ENCODE measurements at regions not wholly inside any gene's neighbourhood (a gene's known extent, or its start where the extent isn't known, plus 50 kb on each side); places are given as distances from the start of the nearest gene placed in this dataset.

DNA sequence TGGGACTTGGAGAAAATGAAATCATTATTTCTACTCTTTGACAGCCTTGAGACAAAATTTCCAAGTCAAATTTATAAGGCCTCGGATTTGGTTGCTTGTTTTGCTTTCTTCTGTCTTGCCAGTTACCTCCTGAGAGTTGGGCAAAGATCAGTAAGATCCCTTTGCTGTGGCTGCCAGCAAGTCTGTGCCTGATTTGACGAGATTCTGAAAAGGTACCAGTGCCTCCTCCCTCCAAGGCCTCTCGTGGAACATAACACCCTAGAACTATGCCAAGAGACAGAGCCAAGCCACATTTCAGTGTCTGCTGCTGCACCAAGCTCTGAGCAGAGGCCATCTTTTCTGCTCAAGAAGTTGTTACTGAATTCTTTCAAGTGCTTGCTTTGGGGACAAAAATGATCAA, 61.0 kb downstream of the GTPBP8 start:
- no peak for DNase-seq

DNA sequence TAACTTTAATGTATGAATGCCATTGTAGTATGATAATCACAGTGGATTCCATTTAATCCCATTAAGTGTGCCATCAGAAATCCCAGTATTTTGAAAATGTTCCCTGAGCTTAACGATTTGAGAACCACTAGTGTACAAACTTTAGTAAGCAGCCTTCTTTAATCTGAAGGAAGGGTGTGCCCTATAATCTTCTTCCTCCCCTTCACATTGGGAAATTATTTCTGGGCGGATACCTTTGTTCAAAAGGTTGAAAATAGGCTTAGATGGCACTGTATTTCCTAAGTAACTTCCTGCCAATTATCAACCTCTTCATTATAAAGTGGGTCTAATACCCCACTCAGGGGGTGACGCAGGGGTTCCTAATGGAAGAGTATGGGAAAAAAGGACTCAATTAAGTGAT, 62.4 kb downstream of the GTPBP8 start:
- DNase-seq: no peak

GRCh38 chr3:113054552-113054951, 63.8 kb downstream of the GTPBP8 start:
- no peak for DNase-seq

DNA sequence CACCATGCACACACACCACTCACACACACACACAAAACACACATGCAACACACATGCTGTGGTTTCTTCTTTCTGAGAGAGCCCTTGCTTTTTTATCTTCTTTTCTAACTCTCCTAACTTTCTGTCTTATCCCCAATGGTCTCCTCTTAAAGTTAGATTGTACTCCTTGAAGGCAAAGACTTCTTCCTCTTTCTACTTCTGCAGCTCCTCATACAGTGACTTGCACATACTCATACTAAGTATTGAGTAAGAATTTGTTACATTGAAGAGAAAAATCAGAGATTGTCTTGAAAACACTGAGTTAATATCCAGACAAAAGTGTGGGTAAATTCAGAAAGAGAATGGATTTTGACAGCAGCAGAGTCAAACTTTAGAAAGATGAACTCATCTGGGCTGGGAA, 64.4 kb downstream of the GTPBP8 start:
- DNase-seq: no peak

GRCh38 chr3:113055961-113056360, 65.2 kb downstream of the GTPBP8 start:
- no peak for DNase-seq

DNA sequence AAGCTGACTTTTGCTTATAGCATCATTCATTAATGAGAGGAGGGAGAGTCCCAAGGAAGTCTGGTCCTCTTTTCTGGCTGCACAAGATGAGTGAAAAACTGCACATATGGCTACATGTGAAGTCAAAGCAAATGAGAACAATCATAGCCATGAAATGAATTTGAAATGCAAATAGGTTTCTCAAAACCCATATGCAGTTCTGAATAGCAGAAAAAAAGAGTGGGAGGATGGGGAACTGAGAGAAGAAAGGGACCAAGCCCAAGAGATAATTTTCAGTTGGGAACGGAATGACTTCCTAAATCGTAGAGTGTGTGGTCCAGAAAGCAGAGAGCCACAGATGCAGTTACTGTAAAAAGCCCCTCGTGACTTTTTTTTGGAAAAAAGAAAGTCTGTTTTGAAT, 66.3 kb downstream of the GTPBP8 start:
- DNase-seq: no peak

DNA sequence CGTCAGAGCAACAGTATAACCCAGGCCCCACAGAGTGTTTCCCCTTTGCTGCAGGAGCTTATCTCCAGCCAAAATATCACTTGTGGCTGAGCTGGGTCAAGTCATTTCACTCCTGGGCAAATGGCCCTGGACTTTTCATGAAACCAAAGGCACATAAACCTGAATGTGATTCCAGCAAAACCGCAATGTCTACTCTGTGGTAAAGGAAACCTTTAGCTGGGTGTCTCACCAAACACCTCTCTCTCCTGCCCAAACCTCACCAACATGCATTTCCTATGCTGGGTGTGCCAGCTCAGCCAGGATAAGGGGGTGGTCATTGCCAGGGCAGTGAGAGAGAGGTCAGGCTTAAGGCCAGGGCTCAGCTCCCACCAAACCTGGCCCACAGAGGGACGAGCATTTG, 67.4 kb downstream of the GTPBP8 start:
- DNase-seq: no peak

GRCh38 chr3:113062705-113063104, 71.9 kb downstream of the GTPBP8 start:
- no peak for DNase-seq

DNA sequence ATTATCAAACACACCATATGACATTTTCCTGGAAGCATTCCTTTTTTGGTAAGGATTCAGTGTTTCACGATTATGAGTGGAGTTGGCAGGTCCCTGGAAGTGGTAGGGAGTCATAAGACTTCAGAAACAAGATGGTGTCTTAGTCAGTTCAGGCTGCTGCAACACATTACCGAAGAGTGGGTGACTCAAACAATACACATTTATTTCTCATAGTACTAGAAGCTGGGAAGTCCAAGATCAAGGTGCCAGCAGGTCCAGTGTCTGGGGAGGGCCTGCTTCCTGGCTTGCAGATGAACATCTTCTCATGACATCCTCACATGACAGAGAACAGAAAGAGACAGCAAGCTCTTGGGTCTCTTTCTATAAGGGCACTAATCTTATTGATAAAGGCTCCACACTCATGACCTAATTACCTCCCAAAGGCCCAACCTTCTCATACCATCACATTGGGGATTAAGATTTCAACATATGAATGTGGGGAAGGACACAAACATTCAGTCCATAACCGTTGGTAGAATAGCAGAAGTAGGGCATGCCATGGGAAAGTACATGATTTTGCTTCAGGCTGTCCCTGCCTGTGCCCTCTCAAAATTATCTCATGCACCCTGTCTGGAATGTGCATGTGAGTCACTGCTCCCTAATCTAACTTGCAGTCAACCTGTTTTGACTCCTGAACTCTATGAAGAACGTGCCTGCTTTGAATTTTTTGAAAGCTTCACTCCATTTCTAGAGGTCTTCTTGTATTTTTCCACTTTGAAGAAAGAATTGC, 72.5 kb downstream of the GTPBP8 start:
- DNase-seq: no peak

GRCh38 chr3:113064183-113064582, 73.4 kb downstream of the GTPBP8 start:
- DNase-seq: no peak

DNA sequence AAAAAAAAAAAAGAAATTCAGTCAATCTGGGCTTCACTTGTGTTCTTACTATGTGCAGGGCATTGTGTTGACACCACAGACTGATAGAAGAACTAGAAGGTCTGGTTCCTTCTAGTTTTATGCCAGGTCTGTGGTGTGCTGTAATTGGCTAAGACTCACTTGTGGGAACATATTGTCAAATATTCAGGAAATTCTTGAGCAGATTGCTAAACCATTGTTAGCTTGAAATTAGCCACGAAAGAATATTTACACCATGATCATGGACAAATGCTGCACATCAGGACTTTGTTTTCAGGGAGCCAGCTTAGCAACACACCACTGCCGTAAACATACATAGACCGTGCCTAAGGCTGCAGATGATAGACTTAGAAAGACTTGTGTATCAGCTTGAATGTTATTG, 74.6 kb downstream of the GTPBP8 start:
- no peak for DNase-seq

- DNase-seq: no peak
Measured at GRCh38 chr3:113070072-113070640, 79.4 kb downstream of the GTPBP8 start.

- DNase-seq: no peak
Measured at GRCh38 chr3:113070681-113071113, 79.9 kb downstream of the GTPBP8 start.

DNA sequence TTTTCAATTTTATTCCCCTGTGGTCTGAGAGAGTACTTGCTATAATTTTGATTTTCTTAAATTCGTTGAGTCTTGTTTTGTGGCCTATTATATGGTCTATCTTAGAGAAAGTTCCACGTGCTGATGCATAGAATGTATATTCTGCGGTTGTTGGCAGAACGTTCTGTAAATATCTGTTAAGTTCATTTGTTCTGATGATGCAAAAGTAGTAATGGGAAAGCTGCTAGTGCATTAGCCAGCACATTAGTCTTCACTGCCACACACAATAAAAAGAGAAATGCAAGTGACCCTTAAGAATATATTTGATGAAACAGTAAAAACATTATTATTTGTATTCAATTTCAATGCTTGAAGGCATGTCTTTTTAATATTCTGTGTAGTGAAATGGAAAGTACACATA, 84.8 kb downstream of the GTPBP8 start:
- DNase-seq: no peak

- DNase-seq: no peak
Measured at GRCh38 chr3:113079218-113079961, 88.6 kb downstream of the GTPBP8 start.

GRCh38 chr3:113084777-113085176, 94.0 kb downstream of the GTPBP8 start:
- DNase-seq: no peak

DNA sequence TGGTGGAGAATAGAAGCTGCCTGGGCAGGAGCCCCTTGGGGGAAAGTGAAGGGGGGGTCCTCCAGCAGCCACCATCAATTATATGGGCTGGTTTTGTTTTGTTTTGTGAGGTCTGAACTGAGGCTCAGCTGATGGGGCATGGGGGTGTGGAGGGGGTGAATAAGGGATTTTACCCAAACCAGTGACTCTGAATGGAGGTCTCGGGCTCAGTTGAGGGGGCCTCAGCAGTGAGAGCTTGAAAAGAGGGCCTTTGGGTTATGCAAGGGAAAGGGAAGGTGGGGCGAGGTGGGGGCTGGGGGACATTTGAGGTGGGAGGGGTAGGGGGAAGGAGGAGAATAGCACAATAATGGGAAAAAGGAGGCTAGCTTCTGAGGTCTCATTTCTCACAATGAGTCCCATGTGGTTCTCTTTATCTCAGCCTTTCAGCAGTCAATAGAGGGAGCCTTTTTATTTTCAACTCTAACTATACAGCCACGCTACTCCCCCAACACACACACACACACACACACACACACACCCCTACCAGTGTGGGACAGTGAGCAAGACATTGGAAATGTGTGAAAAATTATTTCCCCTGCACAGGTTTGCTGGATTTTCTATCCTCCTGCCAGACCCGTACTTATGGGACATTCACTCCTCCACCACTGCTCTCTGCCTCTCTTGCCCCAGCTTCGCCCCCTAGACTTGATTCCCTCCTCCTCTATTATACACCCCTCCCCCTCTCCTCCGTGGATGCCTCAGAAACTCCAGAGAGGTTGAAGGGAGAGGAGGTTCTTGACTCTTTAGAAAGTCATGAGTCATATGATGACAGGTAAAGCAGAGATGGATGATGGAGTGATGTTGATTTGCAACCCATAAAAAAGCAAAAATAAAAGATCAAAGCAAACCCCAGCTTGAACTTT, 96.0 kb downstream of the GTPBP8 start:
- DNase-seq: no peak

GRCh38 chr3:113088616-113089015, 97.8 kb downstream of the GTPBP8 start:
- no peak for DNase-seq

- no peak for DNase-seq
Measured at GRCh38 chr3:113091417-113091816, 100.6 kb downstream of the GTPBP8 start.

DNA sequence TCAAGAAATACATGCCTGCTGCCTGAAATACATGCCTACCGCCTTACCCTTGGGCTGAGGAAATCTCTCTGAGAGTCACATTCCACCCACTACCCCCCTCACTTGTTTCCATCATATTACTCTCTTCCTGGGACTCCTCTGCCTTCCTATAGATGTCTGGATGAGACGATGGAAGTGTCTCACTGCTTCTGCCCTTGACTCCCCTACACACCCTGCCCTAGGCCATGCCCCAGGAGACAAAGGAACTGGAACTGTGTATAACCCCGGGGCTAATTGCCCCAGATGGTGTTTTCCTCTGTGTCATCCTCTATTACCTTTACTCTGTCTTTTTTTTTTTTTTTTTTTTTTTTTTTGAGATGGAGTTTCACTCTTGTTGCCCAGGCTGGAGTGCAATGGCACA, 102.0 kb downstream of the GTPBP8 start:
- no peak for DNase-seq

- no peak for DNase-seq
Measured at GRCh38 chr3:113094337-113095221, 103.8 kb downstream of the GTPBP8 start.

Data from CD4-positive, alpha-beta T cell treated with Interleukin-12 subunit alpha and Interleukin-12 subunit beta, for 1 hour (primary cell).